Pulmonary artery endothelial cell (primary cell): ENCODE measurements at regions not wholly inside any gene's neighbourhood (a gene's known extent, or its start where the extent isn't known, plus 50 kb on each side); places are given as distances from the start of the nearest gene placed in this dataset.
"Not testable (repeated sequence)": the region's sequence is repeated elsewhere in the genome, so short reads cannot be mapped to it uniquely, and the experiment has no call there.

ENCODE experiments used
- DNase-seq: peaks from one replicate; pipeline ENCODE4 v3.0.0-alpha.2; 2011; ENCODE audit warnings: low read depth, low spot score

DNA sequence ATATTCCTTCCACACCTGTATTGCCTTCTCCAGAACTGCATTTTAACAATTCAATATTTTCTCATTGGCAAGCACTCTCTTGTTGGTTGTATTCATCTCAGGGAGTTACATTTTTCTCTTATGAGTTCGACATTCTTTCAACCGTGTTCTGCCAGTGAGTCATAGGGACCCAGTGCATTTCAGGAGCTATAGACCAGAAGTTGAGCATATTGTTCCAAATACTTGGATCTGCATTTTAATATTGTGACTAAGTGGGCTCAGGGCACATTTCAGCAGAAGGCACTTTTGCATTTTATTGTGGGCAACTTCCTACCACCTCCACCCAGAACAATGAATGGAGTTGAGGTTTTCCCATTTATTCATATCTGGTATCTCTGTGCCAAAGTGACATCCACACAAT, 132.8 kb downstream of the TNFSF18 start:
- DNase-seq, result peak; percentile 96

DNA sequence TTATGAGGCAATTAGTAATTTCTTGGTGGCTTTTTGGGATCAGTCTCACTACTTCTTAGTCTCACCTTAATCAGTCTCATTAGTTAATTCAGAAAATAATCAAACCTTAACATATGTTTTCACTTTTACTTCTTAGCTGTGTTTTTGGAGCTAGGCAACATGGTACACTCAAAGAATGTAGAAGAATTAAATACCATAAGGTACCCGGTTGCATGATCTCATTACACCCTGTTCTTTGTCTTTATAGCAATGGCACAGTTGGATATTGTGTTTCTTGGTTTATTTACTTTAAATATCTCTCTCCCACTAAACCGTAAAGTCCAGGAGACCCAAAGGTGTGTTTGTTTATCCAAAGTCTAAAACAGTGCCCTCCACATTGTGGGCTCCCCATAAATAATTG, 132.3 kb downstream of the TNFSF18 start:
- DNase-seq, result no peak

DNA sequence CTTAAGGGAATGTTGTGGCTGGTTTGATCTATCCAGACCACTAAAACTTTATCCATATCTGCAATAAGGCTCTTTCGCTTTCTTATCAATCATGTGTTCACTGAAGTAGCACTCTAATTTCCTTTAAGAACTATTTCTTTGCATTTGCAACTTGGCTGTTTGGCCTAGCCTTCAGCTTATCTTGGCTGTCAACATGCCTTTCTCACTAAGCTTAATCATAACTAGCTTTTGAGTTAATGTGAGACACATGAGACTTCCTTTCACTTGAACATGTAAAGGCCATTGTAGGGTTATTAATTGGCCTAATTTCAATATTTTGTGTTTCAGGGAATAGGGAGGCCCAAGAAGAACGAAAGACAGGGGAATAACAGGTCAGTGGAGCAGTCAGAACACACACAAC, 124.7 kb downstream of the TNFSF18 start:
- no peak for DNase-seq

DNA sequence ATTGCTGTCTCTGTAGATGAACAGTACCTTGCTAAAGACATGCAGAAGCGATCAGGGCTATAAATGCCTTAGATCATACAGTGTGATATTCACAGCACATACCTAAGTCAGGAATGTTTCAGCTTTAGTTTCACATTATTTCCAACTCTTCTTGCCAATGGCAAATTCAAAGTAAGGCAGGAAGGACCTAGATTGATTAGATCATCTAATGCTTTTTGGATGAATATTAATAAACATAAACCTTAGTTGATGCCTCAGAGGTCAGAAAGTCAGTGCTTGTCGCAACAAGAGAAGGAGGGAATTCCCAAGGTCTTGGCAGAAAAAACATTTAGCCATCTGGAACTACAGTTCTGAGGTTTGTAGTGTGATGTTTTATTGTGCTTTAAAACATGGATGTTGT, 122.3 kb downstream of the TNFSF18 start:
- no peak for DNase-seq

DNA sequence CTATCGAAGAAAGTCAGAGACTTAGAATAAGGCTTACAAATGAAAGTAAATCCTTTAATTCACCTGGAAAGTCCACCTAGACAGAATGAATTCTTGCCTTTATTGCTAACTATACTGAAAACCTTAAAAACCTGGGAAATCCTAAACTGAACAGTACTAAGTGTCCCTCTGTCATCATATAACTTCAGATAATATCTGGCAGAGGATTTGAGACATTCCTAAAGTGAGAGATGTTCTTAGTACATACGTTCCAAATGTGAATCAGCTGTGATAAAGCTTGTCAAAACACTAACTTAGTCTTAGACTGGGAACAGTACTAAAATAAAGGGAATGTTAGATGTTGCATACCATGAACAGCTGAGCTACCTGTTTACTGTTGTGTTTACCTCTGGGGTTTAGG, 121.7 kb downstream of the TNFSF18 start:
- no peak for DNase-seq

DNA sequence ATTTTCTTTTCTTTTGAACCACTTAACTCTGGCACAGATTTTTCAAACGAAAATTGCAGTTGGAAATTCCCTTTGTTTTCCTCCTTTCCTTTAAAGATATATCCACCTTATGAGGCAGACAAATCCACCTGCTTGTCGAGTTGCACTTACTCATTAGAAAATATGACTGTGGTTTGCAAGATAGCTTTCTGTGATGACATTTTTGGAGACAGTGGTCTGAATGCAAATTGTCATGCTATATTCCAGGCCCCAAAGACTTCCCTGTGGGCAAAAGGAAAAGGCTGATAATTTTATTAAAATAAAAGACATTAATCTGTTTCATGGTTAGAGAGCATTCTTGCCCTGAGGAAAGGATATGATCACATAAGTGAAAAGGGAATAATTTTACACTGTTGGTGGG, 120.6 kb downstream of the TNFSF18 start:
- no peak for DNase-seq

DNA sequence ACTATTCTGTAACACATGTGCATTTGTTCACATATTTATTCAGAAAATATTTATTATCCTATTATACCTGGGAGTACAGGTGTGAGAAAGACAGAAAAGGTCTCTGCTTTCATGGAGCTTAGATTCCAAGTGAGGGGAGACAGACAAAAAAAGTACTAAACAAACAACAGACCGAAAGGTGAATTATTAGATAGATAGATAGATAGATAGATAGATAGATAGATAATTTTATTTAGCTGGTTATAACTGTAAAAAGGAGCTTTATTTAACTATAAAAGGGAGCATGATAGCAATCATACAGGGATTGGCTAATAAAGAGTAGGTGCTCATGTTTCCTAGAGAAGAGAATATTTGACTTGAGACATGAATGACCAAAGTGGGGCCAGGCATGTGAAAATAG, 119.4 kb downstream of the TNFSF18 start:
- DNase-seq, result no peak

DNA sequence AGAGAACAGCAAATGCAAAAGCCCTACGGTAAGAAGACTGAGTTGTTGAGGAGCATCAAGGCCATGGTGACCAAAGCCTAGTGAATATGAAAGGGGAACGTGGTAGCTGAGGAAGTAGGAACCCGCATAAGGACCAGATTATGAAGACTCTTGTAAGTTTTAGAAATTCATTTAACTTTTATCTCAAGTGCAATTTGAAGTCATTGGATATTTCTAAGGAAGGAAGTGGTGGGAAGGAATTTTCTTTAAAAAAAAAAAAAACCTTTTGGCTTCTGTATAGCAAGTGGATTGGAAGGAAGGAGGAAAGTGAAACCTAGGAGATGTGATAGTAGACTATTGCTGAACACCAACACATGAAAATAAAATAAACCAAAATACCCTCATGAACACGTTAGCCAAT, 119.0 kb downstream of the TNFSF18 start:
- no peak for DNase-seq

DNA sequence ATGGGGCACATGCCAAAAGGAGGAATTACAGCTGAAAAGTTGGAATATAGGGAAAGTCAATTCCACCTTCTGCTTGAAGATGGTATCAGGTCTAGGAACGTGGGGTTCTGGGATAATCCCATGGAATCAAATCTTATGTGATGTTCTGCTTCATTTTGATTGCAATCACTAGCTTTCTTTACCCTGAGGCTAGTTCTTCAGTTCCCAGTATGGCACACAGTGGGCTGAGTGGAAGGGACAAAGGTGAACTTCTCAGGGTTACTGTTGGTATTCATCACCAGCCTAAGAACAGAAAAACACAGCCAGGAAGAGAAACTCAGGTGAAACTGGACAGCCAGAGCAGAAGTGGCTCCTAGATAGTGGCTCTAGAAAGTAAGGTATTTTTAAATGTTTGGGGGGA, 117.8 kb downstream of the TNFSF18 start:
- DNase-seq, result no peak

DNA sequence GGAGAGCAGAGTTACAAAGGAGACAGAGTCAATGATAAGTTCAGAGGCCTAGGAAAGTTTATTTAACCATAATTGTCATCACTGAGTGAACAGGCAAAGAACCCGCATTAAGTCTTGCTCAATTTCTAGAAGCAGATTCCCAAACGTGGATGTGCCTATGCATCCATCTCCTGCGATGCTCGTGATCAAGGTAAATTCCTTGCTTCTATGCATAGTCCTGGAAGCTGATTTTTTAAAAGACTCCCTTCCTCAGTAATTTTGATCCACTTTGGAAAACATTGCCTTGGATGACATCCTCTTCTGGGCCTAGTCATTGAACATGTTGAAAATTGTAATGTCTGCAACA, 116.4 kb downstream of the TNFSF18 start:
- no peak for DNase-seq

DNA sequence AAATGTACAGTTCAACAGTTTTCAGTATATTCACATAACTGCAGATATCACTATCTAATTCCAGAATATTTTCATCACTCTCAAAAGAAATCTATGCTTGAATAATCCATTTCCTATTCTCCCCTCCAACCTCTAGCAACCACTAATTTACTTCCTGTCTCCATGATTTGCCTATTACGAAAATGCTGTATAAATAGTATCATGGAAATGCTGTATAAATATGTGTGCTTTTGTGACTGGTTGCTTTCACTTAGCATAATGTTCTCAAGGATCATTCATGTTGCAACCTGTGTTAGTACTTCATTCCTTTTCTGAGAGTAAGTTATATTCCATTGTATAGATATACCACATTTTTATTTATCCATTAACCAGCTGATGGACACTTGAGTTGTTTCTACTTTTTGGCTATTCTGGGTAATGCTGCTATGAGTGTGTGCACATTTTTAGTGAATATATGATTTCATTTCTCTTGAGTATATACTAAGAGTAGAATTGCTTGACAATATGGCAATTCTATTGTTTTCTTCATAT, 115.6 kb downstream of the TNFSF18 start:
- no peak for DNase-seq

DNA sequence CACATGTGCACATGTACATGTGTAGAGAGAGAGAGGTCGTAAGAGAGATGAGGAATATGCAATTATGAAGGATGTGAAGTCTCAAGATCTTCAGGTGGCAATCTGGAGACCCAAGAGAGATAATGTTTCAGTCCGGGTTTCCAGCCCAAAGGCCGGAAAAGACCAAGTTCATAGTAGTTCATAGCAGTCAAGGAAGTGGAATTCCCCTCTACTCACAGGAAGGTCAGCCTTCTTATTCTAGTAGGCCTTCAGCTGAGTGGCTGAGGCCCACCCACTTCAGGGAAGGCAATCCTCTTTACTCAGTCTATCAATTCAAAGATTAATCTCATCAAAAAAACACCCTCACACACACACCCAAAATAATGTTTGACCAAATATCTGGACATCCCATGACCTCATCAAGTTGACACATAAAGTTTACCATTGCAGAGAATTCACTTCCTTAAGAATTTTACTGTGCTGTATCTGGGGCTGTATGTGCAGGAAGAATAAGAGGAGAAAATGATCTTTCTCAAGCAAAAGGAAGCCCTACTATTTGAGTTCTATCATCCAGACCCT, 114.6 kb downstream of the TNFSF18 start:
- DNase-seq, result no peak

DNA sequence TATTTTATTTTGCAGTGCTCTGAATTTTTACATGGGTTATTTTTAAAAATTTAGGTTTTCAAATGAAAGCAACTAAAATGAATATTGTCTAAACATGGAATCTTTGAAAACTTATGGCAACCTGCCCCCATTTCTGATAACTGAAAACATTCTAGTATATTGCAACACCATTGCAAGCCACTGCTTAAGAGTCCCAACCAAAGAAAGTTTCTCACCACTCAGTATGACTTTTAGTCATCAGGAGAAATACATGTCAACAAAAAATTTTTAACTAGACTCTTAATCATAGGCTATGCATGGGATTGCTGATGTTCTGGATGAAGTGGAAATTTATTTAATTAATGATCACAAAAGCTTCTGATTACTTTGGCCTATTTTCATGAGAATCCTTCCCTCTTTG, 112.1 kb downstream of the TNFSF18 start:
- no peak for DNase-seq

DNA sequence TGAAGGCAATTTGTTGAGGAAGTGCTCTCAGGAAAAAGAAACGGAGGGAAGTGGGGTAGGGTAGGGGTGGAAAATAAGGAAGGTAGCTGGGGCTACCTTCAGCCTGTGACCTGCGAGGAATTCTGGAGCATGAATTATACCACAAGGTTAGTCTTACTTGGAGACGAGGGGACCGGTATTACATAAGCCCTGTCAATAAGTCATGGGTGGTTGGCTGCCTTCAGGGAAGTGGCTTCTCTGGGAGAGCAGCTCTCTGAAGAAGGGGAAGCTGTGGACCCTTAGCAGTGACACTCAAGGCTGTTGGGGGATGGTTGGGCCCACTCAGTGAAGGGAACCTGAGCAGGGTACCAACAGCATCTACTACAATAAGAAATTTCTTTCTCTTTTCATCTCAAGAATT, 111.3 kb downstream of the TNFSF18 start:
- no peak for DNase-seq

DNA sequence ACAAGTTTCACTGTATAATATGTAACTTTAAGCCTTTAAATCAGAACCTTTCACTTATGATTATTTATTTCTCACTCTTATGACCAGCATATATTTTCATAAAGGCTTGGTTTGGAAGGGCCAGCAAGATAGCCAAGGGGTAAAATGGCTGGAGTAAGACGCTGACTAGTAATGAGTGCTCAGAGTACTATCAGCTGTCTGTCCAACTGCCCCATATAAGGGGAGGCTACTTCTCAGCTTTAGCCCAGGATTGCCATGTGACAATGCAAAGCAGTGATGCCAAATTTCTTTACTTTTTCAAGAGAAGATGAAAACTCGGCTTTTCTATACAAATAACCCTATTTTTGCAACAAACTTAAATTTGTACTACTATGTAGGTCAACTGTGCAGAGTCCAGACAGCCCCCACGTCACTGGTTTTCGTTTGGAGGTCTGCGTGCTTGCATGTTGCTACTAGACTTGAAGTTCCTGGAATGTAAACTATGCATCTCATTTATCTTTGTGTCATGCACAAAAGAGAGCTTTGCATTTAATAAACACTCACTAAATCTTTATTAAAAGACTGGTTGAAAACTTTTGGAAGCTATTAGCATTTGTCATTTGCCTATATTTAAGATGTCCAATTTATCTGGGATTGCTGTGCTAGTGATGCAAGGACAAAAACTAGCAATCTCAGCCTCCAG, 110.4 kb downstream of the TNFSF18 start:
- DNase-seq, result no peak

DNA sequence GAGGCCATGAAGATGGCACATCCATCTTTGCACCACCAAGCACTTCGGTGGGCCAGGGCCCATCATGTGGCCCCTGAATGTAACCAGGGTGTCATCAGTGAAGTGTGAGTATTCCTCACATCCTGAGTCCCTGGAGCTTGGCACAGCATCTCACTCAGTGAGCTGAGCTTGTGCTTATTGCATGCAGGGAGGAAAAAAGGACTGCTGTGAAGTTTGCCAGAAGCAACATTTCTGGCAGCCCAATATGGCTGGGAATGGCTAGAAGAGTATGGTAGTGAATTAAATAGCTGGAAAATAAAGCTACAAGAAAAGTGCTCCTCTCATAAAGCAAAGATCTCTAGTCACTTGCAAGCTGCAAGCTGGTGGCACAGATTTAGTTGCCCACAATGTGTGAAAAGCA, 109.3 kb downstream of the TNFSF18 start:
- no peak for DNase-seq

DNA sequence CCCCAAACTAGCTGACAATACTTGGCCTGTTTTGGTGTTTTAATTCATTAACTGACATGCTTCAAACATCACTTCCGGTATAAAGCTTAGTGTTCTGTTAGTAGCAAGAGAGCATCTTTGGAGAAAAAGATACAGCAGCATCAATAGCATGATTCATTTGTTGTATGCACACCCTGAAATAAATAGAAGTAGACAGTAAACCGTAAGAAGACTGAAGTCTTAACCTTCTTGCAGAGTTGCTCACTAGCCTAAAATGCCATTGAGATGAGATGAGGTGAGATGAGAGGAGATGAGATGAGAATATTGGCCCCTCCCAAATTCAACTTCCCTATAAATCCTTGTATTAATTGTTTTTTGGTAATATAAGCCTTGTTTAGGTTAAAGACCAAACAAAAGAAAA, 108.8 kb downstream of the TNFSF18 start:
- DNase-seq, result no peak

DNA sequence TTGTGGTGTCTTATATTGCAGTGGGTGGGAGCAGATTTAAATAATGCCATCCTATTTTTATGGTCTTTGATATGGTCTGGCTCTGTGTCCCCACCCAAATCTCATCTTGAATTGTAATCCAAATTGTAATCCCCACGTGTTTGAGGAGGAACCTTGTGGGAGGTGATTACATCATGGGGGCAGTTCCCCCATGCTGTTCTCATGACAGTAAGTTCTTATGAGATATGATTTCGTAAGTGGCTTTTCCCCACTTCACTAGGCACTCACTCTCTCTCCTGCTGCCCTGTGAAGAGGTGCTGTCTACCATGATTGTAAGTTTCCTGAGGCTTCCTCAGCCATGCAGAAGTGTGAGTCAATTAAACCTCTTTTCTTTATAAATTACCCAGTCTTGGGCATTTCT, 107.6 kb downstream of the TNFSF18 start:
- DNase-seq, result not testable (repeated sequence)

DNA sequence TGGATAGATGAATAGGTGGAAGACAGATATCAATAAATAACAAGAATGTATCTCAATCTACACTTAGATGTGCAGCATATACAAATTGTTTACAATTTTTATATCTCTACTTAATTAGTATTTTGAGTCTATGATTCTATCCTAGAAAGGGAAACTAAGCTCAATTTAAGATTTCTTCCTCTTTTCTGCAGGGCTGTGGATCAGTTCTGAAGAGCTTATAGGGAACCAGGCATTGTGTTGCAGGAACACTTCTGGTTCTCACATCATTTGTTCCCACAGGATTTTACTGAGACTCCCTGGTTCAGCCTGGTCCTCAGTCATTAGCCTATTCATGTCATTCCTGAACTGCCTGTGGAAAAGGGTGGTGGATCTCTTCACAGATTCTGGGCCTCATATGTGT, 105.8 kb downstream of the TNFSF18 start:
- DNase-seq, result no peak

DNA sequence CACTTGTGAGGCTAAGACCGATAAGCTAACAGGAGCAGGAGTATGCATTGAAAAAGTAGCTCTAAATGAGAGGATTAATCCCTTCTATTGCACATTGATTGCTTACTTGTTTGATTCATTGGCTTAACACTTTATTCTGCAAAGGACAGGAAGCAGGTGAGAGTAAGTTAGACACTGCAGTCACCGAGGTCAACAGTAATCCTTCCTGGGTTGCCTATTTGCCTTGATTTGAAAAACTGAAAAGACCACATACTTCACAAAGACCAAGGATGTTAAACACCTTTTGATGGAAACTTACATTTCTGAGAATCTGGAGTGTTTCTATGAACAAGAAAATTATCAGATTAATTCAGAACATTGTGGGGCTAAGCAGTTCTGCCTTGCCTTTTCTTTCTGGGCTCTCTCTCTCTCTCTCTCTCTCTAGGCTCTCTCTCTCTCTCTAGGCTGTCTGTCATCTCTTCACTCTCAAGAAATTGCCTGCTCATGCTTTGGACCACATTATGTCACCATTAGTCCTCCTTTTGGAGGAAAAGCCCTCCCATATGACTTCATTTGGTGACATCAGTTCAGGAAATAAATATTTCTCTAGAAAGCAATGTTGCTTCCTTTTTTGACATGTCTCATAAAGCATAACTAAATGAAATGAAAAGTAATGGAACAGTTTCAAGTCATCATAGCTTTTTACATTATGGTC, 103.8 kb downstream of the TNFSF18 start:
- peak; percentile 78 for DNase-seq

DNA sequence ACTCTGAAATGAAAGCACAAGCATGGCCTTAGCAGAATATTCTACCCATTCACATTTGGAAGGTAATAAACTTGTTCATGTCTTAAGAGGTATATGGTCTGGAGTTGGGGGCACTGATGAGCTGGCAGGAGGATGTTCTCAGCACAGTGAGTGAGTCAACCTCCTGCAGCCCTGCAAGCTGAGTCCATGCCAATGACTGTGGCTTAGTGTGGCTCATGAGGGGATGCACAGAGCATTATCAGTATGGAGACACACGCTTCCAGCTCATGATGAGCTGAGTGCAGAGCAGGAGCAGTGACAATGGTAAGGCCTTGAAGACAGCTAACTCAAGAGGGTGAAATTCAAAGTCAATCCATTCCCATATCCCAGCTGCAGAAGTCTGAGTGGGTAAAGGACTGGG, 102.3 kb downstream of the TNFSF18 start:
- peak; percentile 64 for DNase-seq

DNA sequence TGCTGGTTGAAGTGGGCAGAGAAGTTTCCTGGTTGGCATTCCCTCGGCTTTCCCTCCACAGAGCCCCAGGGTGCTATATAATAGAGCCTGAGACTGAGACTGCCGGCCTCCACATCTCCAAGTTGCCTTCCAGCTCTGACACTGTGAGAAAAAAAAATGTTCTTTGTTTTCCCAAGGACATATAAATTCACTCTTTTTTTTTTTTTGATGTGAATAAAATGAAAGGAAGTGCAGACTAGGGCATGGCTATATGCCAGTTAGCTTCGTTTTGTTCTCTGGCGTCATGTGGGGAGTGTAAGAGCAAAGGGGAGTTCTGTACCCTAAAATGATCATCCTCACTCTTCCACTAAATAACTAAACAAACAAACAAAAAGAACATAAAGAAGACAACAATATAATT, 101.6 kb downstream of the TNFSF18 start:
- DNase-seq, result no peak

DNA sequence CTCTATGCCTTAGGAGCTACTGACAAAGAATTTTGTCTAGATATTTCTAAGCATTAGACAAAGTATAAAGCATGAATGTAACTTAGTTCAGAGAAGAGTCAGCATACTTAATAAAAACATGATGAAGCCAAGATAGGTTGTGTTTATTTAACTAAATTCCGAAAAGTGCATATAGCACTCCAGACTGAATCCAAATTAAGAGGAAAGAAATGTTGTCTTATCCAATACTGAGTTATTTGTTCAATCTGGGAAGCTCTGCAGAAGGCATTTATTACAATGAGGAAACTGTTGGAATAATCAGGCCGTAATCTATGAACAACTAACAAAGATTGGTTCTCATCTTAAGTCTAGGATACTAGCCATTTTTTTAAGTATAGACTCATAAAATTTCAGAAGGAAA, 100.2 kb downstream of the TNFSF18 start:
- no peak for DNase-seq
